ENCODE measurements at regions not wholly inside any gene's neighbourhood (a gene's known extent, or its start where the extent isn't known, plus 50 kb on each side); places are given as distances from the start of the nearest gene placed in this dataset.
"Not testable (repeated sequence)": the region's sequence is repeated elsewhere in the genome, so short reads cannot be mapped to it uniquely, and the experiment has no call there.

DNA sequence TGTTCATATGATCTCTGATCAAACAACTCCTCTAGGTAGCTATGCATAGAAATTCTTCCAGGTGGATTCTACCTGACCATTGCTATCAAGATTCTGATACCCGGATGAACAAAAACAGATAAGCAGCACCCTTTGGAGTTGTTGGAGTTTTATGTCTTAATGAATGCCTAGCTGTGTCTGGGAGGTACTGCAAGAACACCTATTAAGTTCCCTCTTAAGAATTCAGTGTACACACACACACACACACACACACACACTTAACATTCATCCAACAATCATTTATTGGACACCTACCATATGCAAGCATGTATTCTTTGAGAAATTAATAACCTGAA, 58.1 kb upstream of the FNDC3B start:
- DNase-seq, result no peak

DNA sequence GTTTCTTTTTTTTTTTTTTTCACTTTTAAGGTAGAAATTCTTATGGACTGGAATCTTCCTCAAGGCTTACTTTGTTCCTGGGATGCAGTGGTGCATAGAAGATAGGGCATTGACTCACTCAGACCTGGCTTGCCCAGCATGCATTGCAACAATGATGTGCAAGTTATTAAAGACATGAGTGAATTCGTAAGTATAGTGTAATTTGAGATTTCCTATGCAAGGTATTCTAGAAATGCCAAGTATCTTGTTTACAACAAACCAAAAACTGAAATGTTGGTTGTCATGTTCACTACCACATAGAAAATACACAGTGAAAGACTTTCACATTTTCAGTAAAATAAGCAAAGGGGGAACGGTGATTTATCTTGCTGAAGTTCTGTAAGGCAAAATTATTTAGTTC, 56.5 kb upstream of the FNDC3B start:
- DNase-seq, result no peak

DNA sequence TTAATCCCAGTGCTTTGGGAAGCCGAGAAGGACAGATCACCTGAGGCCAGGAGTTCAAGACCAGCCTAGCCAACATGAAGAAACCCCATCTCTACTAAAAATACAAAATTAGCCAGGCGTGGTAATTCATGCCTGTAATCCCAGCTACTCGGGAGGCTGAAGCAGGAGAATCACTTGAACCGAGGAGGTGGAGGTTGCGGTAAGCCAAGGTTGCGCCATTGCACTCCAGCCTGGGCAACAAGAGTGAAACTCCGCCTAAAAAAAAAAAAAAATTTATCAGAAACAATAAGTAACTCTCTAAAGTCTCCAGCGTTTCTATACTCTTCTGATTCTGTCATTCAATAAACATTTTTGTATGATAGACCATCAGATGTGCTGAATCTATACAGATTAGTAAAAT, 55.7 kb upstream of the FNDC3B start:
- not testable (repeated sequence) for DNase-seq

DNA sequence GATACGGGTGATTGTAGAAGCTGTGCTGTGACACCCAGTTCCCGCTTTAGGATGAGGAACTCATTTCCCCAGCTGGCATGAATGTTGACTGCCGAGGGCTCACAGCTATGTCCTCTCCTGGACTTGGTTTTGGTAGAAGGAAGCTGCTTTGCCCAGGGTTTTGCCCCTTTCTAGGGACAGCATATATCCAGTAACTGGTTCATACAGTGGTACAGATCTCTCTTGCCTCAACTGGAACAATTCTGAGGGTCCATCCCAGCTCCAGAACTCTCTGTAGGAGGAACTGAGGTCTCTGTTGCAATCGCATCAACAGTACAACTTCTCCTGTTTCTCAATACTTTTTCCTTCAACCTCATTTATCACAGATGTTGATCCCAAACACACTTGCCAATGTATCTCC, 54.5 kb upstream of the FNDC3B start:
- peak in 5 of 14 donors; percentile 2 to 13 (median 11) for DNase-seq

DNA sequence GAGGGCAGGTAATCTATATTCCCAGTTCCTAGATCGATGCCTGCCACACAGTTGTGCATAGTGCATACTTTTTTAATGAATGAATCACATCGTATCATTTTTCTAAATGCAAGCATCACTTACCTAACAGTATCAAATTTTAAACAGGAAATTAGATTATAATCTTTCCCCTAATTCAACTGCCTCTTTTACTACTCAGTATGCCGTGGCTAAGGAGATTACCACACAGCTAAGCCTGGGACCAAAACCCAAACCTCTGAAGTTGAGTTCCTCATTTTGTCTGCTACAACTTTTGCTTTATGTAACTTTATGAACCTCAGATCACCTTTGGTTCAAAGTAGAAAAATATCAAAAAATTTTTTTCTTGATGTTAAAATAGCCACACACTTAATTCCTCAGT, 53.2 kb upstream of the FNDC3B start:
- no peak for DNase-seq

DNA sequence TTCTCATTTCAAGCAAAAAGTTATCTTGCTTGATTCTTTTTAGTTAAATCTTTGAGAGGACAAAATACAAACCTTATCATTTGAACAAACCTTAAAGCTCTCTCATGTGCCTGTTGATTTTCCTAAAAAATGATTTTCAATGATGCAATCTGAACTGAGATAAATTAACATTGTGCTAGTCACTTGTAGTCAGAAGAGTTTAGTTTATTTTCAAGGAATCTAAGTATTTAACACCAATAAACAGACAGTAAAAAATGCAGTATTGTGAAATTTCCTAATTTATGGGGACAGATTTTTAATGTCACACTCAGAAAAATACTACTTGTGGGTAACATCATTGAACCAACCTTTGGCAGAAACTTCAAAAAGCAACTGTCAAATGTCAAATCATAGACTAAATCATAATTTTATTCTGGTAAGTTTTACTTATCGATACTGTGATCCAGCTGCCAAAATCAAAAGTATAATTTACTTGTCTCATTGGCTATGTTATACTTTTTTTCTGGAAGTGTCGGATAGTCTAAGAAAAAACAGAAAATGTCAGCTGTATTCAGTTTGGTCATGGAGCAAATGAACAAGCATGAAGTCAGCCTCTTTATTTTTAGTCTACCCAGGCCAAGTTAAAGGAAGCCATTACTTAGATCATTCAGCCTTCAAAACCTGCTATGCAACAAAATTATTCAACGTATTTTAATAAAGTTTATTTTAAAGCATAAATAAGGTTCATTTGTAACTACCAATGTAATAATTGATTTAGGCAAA, 52.4 kb upstream of the FNDC3B start:
- DNase-seq, result no peak
